GM19238 (cell line): ENCODE measurements at regions not wholly inside any gene's neighbourhood (a gene's known extent, or its start where the extent isn't known, plus 50 kb on each side); places are given as distances from the start of the nearest gene placed in this dataset.

Experiments used
- DNase-seq: peaks from one replicate; pipeline ENCODE4 v3.0.0; 2011; ENCODE audit warnings: low spot score; ENCODE audit not compliant: insufficient read length

DNA sequence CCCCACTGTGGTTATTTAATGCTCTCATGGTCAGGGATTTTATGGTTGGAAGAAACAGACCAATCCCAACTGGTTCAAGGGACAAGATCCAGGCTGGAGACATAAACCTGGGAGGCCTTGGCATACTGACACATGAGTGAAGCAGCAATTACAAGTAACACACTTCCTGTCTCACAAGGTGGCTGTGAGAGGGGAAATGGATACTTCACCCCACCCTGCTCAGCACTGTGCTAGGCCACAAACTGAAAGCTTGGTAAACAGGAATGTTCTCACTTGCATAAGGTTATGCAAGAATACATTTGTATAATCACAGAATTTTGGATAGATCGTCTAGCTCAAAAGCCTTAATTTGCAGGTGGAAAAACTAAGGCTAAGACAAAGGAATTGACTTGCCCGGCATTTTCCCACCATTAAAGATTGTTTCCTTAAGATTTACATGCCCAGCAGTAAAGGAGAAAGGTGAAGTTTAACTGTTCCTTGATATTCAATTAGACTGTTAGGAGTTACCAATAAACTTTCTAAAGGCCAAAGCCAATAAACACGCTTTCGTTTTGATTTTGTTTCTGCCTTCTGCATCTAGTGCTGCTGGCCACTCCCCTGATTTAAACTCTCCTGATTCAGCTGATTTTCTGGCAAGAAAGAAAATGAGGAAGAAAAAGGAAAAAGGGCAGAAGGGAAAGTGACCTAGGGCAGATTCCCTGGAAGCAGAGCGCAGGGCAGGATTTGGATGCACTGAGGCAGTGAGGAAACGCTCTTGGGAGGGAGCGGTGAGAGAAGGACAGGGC, 215.6 kb upstream of the CDH5 start:
- DNase-seq: no peak

DNA sequence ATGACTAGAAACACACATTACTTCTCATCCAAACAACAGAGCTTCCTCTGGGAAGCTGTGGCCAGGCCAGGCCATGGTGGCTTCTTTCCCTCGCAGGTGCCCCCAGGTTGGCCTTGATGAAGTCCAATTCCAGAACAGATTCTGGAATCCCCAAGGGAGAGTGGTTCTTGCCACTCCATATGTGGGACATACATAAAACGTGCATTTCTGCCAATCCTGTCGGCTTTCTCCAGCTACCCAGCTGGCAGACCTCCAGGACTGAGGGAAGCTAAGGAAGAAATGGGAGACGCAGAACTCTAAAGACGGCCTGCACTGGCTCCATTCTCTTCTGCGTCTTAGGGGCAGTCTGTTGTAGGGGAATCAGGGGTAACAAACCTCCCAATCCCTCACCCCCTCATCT, 219.2 kb upstream of the CDH5 start:
- no peak for DNase-seq

DNA sequence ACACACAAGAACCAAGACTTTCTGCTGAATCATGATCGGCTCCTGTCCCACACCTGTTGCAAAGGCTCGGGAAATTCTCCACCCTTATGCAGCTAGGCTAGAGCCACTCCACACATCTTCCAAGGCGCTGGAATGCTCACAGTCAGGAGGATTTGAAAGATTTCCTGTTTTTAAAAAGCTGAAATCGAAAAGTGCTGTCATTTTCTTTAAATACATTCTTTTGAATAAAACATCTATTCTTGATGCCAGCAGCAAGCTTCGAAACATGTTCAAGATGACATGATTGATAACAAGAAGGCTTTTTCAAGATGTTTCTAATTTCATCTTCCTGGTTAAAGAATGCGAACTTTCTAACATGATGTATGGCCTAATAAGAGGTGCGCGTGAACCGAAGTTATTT, 219.7 kb upstream of the CDH5 start:
- DNase-seq: no peak

DNA sequence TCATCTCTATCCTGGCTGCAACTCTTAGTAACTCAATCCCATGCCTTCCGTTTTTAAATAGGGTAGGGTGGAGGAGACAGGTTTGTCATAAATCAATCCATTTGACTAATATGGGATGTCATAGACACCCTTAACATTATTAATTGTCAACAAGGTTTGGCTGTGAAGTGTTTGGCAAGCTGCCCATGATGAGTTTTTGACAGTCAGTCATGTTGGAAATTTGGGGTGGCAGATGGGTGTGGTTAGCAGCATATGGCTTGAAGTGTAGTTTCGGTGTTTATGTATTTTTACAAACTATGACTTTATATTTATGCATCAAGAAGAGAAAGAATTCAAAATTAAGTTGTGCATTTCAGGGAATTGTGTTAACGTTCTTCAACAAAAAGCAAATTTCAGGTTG, 221.8 kb upstream of the CDH5 start:
- no peak for DNase-seq

DNA sequence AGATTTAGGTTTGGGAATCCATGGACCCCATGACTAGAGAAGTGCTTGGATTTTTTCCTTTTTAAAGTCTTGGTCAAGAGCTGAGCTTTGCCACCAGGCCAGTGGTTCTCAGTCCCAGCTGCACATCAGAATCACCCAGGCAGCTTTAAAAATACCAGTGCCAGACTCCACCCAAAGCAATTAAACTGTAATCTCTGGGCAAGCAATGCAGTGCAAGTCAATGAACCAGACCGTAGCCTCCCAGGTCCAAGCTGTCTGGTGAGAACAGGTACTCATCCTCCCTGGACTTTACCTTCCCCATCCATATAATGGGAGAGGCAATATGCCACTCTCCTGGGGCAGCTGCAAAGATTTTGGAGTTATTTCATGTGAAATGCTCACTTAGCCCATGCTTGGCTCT, 223.1 kb upstream of the CDH5 start:
- DNase-seq: no peak

DNA sequence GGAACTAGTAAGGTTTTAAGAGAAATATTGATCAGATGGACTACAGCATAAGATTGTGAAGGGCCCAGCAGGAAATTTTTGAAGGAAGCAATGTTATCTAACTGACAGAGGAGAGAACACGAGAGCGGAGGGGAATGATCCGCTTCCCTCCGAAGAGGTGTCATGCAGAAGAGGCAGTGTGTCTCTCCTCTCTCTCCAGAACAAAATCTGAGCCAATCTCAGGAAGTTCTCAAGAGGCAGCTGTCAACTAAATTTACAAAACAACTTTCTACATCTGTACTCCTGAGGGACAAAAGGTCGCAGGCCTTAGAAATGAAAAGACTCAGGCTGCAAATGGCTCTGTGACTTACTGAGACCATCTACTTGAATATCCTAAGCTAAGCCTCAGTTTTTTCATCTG, 224.6 kb upstream of the CDH5 start:
- no peak for DNase-seq

DNA sequence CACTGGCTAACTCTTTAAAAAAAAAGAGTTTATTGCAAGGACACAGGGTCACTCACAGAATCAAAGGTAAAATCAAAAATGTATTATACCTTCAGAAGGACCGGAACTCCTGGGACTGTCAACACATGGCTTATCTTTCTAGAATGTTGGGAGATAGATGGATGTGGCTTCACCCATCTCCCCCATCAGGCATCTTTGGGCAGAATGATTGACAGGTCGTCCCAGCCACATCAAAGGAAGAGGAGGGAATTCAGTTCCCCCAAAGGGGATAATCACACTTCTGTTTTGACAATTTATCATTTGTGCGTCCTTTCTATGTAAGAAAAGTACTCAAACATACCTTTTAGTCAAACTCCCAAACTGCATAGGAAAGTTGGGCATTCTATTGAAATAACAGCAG, 228.6 kb upstream of the CDH5 start:
- DNase-seq: no peak

DNA sequence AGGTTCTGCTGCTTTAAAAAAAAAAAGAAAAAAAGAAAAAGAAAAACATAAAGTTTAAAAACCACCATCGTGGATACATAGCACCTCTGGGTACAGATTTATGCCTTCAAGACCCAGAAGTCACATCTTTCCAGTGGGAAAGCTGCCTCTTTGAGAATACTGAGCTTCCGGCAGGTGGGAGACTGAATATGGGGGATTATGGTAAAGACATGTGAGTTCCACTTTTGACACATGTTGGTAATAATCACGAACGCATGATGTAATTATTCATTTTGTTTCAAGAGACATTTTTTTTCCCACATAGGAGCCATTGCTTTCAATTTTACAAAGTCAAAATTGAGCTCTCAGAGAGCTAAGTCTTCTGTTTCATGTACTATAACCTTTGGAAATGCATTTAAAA, 229.7 kb upstream of the CDH5 start:
- DNase-seq: no peak

DNA sequence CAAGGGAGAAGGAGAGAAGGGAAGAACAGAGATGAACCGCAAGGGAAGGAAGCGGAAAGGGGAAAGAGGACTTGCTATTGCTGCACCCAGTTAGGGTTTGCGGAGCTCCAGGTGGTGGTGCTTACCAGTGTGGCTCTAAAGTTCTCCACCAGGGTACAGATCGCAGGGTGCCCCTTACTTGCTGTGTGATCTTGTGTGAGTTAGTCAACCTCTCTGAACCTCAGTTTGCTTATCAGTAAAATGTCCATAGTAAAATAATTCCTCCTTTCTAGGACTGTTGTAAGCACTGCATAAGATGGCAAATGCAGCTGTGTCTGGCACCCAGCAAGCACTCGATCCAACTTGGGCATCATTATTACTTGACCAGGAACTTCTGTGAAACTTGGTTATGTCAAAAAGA, 230.7 kb upstream of the CDH5 start:
- no peak for DNase-seq

DNA sequence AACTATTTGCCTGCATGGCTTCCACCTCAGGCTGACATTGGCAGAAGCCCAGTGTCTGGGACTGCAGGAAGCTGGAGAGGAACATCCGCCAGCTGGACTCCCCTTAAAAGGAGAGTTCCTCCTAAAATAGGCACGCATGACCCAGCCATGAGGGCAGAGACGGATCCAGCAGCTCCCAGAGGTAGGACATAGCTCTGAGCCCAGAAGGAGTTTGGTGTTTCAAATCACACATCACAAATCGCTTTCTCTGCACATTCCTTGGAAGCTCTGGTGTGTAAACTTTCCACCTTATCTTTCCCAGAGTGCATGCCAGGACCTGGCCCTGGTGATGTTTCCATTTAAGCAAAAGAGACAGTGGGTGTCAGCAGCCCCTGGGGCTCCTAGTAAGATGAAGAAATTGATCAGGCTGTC, 231.1 kb upstream of the CDH5 start:
- DNase-seq: no peak

DNA sequence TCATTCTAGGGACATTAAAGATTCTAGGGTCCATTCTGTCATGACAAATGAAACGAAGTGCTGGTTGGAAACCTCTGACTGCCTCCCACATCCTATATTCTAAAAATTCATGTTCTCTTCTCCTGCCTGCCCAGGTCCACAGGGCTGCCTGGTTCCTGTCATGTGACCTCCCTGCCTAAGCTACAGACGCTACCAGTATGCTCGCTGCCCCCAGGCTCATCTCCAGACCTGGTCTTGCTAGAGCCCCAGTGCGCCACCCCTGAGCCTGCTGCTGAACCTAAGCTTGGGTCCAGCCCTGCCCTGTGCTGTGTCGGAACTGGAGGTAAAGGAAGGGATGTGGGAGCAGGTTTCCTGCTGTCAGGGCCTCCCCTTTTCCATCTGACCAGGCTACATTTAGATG, 231.6 kb upstream of the CDH5 start:
- DNase-seq: no peak

DNA sequence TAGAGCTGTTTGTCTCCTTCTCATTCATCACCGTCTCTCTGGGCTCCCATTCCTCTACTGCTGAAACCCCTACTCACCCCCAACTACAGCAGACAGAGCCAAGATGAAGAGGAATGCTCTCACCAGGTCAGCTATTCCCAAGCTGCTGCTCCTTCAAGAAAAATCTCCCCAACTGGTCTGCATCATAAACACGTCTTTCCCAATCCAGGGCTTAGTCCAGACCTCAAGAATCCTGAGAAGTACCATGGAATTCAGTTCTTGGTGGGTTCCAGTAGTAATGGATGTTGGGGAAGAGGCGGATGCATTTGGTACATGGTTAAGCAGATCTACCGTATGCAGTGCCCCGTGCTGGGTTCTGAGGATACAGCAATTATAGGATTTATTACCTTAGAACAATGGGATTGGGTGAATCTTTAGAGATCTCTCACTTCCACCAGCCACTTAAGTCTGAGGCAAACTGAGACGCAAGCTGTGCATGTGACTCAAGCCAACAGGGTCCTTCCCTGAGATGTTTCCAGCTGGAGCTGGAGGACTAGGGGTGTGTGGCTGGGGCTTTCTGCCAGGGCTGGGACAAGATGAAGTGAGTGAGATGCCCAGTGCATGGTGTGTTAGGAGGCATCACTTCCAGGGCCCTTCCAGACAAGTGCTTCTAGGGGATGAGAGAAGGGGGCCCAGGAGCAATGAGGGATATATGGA, 232.7 kb upstream of the CDH5 start:
- DNase-seq: no peak

DNA sequence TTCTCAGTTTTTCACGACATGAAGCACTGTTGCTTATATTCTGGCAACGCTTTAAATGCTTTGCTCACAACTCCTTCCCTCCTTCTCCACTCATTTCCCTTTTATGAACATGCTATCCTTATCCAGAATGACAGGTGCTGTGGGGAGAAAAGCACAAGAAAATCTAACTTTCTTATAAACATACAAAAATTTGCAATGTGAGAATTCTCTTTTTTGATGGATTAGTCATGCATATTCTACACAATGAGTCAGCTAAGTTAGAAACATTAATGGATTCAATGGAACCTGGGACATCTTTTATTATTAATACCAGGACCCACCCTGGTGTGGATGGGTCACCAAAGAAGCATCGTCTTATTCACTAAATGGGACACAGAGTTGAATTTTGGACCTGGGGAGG, 234.6 kb upstream of the CDH5 start:
- DNase-seq: no peak

DNA sequence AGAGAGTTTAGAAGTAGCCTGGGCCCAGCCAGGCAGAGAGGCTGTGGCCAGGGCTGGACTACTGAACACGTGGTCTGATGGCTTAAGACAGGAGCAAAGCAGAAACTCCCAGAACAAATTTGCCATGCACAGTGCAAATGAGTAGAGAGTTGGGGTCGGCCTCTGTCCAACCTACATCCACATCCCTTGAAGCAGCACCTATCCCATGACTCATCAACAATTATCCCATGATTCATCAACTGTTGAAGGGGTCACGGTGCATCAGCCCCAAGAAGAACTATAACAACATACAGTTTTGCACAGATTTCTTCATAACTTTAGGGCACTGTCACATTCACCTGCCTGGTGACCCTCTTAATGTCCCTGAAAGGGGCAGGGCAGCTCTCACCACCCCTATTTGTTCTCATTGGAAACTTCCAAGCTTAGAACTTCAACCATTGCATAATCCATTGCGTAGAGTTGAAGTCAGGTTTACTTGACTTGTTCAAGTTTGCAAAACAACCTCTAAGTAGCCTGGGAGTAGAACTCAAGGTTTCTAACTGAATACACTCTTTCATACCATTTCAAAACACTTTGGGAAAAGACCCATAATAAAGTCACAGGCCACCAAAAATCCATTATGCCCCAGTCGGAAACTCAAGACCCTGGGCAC, 235.2 kb upstream of the CDH5 start:
- DNase-seq: no peak

DNA sequence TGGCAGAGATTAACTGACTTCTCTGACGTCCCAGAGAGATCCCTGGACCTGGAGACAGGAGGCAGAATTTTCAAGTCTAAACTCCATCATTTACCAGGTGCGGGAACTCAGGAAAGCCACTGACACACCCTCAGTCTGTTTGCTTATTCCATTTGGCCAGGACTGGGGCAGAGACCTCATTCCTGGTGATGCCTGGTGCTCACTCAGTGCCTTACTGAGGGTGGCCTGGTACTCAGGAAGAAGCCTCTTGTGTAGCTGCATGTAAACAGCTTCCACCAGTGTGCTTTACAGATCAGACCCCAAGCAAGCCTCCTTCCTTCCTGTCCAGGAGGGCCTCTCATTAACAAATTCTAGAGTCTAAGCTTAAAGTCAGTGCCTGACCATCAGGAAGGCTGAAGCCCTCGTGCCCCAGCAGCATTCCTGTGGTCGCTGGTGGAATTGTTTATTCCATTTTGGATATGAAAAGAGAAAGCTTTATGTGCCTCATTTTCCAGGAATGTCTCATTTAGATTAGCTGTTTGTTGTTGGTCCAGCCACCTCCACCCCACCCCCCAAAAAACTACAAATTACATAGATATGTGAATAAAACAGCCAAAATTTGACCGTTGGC, 236.1 kb upstream of the CDH5 start:
- DNase-seq: no peak

DNA sequence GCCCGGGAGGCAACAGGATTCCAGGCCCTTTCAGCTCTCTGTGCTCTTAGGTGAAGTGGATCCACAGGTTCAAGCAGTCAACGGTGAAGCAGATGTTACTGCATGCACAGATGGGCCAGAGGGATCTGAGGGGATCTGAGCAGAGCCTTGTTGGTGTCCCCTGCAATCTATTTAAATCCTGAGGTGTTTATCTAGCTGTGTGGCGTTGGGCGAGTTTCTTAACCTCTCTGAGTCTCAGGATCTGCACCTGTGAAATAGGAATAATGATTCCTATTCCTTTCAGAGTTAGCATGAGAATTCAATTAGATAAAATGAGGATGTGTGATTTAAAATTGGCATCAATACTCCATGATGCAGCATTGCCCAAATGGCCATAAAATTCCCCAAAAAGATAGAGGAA, 237.3 kb upstream of the CDH5 start:
- DNase-seq: no peak

DNA sequence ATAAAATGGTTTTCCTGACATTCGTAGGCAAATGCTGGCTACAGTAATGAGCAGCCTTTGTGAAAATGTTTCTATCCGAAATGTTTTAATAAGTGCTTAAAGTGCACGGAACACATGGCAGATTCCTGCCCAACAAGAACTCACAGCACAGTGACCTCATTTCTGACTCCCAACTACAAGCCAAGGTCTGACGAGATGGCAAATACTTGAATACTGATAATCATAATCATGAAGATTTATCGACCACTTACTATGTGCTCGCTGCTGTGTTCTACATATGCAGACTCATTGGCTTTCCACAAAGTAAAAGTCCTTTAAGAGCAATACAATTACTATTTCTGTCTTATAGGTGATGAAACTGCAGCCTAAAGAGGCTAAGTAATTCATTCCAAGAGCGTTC, 238.1 kb upstream of the CDH5 start:
- no peak for DNase-seq

DNA sequence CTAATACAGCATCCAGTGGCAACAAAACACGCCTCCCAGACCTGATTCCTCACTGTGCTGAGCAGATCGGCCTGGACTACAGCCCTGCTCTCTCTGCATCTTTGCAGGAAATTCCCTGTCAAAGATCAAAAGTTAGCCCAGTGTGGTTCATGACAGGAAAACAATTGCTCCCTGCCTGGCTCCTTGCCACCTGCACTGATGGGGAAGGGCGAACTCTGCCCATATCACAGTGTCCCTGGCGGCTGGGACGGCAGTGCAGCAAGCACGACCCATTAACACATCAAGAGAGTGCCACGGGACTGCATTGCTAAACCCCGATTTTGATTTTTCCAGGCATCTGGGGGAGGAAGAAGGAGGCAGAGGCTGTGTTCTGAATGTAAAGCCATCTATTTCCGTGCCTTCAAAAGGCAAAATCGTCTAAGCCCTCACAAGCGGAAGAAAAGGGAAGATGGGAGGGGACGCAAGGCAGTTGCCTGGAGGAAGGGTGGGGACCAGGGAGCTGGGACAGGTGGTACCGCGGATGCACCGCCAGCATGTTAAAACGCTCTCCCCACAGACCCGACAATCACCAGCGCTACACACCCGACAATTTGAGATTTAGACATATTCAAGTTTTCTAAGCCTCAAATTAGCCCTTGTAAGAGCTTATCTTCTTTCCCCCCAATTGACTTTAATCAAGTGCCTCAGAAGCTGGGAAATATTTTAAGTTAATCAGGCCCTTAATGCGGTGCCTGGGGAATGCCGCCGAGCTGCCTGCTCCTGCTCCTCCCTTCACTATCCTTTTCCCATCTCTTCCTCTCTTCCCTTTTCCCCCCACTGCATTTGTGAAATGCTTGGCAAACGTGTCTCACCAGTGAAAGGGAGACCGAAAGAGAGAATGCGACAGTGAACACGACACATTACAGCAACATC, 238.8 kb upstream of the CDH5 start:
- DNase-seq: no peak

DNA sequence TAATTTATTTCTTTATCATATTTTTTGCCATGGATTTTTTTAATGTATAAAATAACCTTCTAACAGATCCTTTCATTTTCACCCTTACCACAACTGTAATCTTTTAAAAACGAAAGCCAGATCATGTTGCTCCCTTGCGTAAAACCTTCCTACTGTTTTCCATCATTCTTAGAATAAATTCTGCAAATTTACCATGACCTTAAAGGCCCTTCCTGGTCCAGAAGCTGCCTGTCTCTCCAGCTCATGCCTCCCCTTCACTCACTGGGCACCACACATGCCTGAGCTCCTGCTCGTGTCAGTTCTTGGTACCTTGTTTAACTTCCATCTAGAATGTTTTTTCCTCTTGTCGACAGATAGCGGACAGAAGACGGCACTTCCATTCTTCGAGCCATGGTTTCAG, 245.0 kb upstream of the CDH5 start:
- DNase-seq: no peak

DNA sequence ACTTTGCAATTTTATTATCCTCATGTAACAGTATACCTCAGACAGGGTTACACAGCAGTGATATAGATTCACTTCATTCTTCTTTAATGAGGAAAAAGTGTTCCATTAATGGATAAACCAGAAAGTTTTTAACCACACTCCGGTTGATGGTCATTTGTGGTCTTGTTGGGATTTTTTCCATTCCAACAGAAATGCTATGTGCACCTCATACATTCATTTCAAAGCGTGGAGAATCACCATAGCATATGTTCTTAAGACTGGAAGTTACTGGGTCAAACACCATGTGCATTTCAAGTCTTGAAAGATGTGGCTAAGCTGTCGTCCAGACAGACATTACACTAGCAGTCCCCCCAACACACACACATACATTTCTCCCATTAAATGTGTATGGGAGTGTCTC, 245.8 kb upstream of the CDH5 start:
- no peak for DNase-seq
